Astrocyte (in vitro differentiated cells and primary cell): ENCODE measurements at regions not wholly inside any gene's neighbourhood (a gene's known extent, or its start where the extent isn't known, plus 50 kb on each side); places are given as distances from the start of the nearest gene placed in this dataset.

Source experiments
- CTCF ChIP-seq: IDR thresholded peaks from 2 replicates; pipeline ENCODE4 v1.5.1; 2011; ENCODE audit warnings: low read depth, mild to moderate bottlenecking, inconsistent platforms, low read length, moderate library complexity; ENCODE audit not compliant: insufficient read depth
- EZH2 ChIP-seq: IDR thresholded peaks from 2 replicates; pipeline ENCODE4 v1.6.1; 2012; ENCODE audit warnings: mild to moderate bottlenecking, low read length, inconsistent platforms; ENCODE audit not compliant: insufficient read depth

GRCh38 chr2:71772510-71773172, 319.3 kb downstream of the DYSF start:
- TF ChIP-seq CTCF (no peak), EZH2 (no peak)
